IMR-90 (cell line): ENCODE measurements at regions not wholly inside any gene's neighbourhood (a gene's known extent, or its start where the extent isn't known, plus 50 kb on each side); places are given as distances from the start of the nearest gene placed in this dataset.
"Not testable (repeated sequence)": the region's sequence is repeated elsewhere in the genome, so short reads cannot be mapped to it uniquely, and the experiment has no call there.

Experiments used
- ATAC-seq: fragments of 200-7000 bp; cut with Tn5 transposase; 2 replicates; pipeline ENCODE4 v1.9.1; 2020; ENCODE audit warnings: low read depth, mild to moderate bottlenecking, moderate library complexity
- BruUV-seq: library from RNA; stranded (reverse); fragments of 400-500 nt; replicated peaks from 2 replicates; lab custom pipeline; 2021; lab: Mats Ljungman, UMichigan
- CTCF ChIA-PET: fragments of 300-600 bp; formaldehyde crosslinking; extraction: SDS; loops from one replicate; lab custom pipeline; 2021; ENCODE audit warnings: antibody characterized with exemption; lab: Yijun Ruan, JAX
- POLR2A ChIA-PET: fragments of 300-600 bp; sonication (Branson Sonifier 250); formaldehyde crosslinking; loops from one replicate; lab custom pipeline; 2022; ENCODE audit warnings: antibody characterized with exemption; ENCODE audit not compliant: unreplicated experiment; lab: Charles Lee
- DNase-seq: peaks from one replicate; pipeline ENCODE4 v3.0.0; 2013
- H2AFZ ChIP-seq: replicated peaks from 2 replicates; pipeline ENCODE3; 2013; ENCODE audit warnings: low read length, mild to moderate bottlenecking; ENCODE audit not compliant: poor library complexity
- H2AK5ac ChIP-seq: 2 replicates; pipeline ENCODE4 v1.6.1; 2013; ENCODE audit warnings: low read depth, low read length, inconsistent platforms
- H2AK9ac ChIP-seq: replicated peaks from 2 replicates; pipeline ENCODE3; 2013; ENCODE audit warnings: mild to moderate bottlenecking, low read depth, low read length, moderate library complexity; ENCODE audit not compliant: poor library complexity
- H2BK120ac ChIP-seq: 2 replicates; pipeline ENCODE4 v1.6.1; 2013; ENCODE audit warnings: low read depth, low read length, inconsistent platforms
- H2BK15ac ChIP-seq: 3 replicates; pipeline ENCODE4 v1.6.1; 2013; ENCODE audit warnings: low read depth, low read length, inconsistent platforms
- H2BK20ac ChIP-seq: 2 replicates; pipeline ENCODE4 v1.6.1; 2013; ENCODE audit warnings: low read depth, mild to moderate bottlenecking, inconsistent platforms, low read length, moderate library complexity
- H2BK5ac ChIP-seq: 2 replicates; pipeline ENCODE4 v1.6.1; 2013; ENCODE audit warnings: mild to moderate bottlenecking, low read depth, low read length, inconsistent platforms; ENCODE audit not compliant: poor library complexity, severe bottlenecking
- H3K14ac ChIP-seq: replicated peaks from 2 replicates; pipeline ENCODE4 v1.6.1; 2013; ENCODE audit warnings: low read depth, low read length, inconsistent platforms
- H3K18ac ChIP-seq: 2 replicates; pipeline ENCODE4 v1.6.1; 2013; ENCODE audit warnings: low read depth, low read length, control low read depth
- H3K23ac ChIP-seq: 2 replicates; pipeline ENCODE4 v1.6.1; 2013; ENCODE audit warnings: low read depth, low read length, inconsistent platforms
- H3K27ac ChIP-seq: 2 replicates; pipeline ENCODE4 v1.5.1; 2013; ENCODE audit warnings: mild to moderate bottlenecking, control low read depth, low read length; ENCODE audit not compliant: insufficient read depth
- H3K27me3 ChIP-seq: 2 replicates; pipeline ENCODE4 v1.6.1; 2013; ENCODE audit warnings: low read length; ENCODE audit not compliant: control insufficient read depth, insufficient read depth
- H3K36me3 ChIP-seq: 2 replicates; pipeline ENCODE4 v1.6.1; 2013; ENCODE audit warnings: low read length, mixed read lengths; ENCODE audit not compliant: control insufficient read depth, insufficient read depth
- H3K4ac ChIP-seq: 2 replicates; pipeline ENCODE4 v1.6.1; 2013; ENCODE audit warnings: low read depth, low read length, inconsistent platforms
- H3K4me1 ChIP-seq: 2 replicates; pipeline ENCODE4 v1.6.1; 2013; ENCODE audit warnings: low read length, mixed read lengths; ENCODE audit not compliant: control insufficient read depth, insufficient read depth
- H3K4me2 ChIP-seq: 2 replicates; pipeline ENCODE4 v1.6.1; 2013; ENCODE audit warnings: low read depth, mild to moderate bottlenecking, control low read depth, low read length, moderate library complexity
- H3K4me3 ChIP-seq: 2 replicates; pipeline ENCODE4 v1.5.1; 2013; ENCODE audit warnings: low read depth, mild to moderate bottlenecking, control low read depth, low read length, moderate library complexity; ENCODE audit not compliant: insufficient read depth
- H3K56ac ChIP-seq: 2 replicates; pipeline ENCODE4 v1.6.1; 2013; ENCODE audit warnings: low read length, inconsistent platforms; ENCODE audit not compliant: insufficient read depth; ENCODE audit errors: extremely low read depth
- H3K79me1 ChIP-seq, 2 experiments: 2 replicates each; pipeline ENCODE4 v1.6.1; 2013; ENCODE audit warnings: low read length in 2 of 2, inconsistent platforms in 1 of 2, low read depth in 1 of 2
- H3K9ac ChIP-seq: 2 replicates; pipeline ENCODE4 v1.6.1; 2013; ENCODE audit warnings: low read depth, low read length, control low read depth
- H3K9me1 ChIP-seq: 2 replicates; pipeline ENCODE4 v1.6.1; 2013; ENCODE audit warnings: low read length, inconsistent platforms; ENCODE audit not compliant: insufficient read depth
- H3K9me3 ChIP-seq: 2 replicates; pipeline ENCODE4 v1.6.1; 2013; ENCODE audit warnings: low read length; ENCODE audit not compliant: control insufficient read depth, insufficient read depth
- H4K20me1 ChIP-seq: 2 replicates; pipeline ENCODE4 v1.6.1; 2013; ENCODE audit warnings: low read length, inconsistent platforms; ENCODE audit not compliant: insufficient read depth
- H4K5ac ChIP-seq: 2 replicates; pipeline ENCODE4 v1.6.1; 2013; ENCODE audit warnings: mild to moderate bottlenecking, low read depth, low read length, control low read depth
- H4K8ac ChIP-seq, 2 experiments: 2 replicates each; pipeline ENCODE4 v1.6.1; 2013; ENCODE audit warnings: low read depth in 2 of 2, low read length in 2 of 2, control low read depth in 1 of 2, inconsistent platforms in 1 of 2
- H4K91ac ChIP-seq: 2 replicates; pipeline ENCODE4 v1.6.1; 2013; ENCODE audit warnings: low read depth, low read length, inconsistent platforms; ENCODE audit not compliant: insufficient read depth
- CHD1 ChIP-seq: IDR thresholded peaks from 2 replicates; pipeline ENCODE4 v1.6.1; 2012; ENCODE audit warnings: low read depth, low read length, improper control_type of control experiment
- FOS ChIP-seq: fragments of 150-350 bp; IDR thresholded peaks from 2 replicates; pipeline ENCODE4 v1.6.1; 2016; ENCODE audit warnings: low read depth, low read length
- MAFK ChIP-seq: IDR thresholded peaks from 2 replicates; pipeline ENCODE4 v1.6.1; 2012; ENCODE audit warnings: low read depth, low read length, improper control_type of control experiment
- MAZ ChIP-seq: IDR thresholded peaks from 2 replicates; pipeline ENCODE4 v1.6.1; 2012; ENCODE audit warnings: low read depth, mild to moderate bottlenecking, low read length, improper control_type of control experiment, moderate library complexity, borderline replicate concordance
- MXI1 ChIP-seq: IDR thresholded peaks from 2 replicates; pipeline ENCODE4 v1.6.1; 2012; ENCODE audit warnings: low read depth, mild to moderate bottlenecking, low read length, moderate library complexity, borderline replicate concordance
- NFE2L2 ChIP-seq: fragments of 150-350 bp; IDR thresholded peaks from 2 replicates; pipeline ENCODE4 v1.6.1; 2016; ENCODE audit warnings: low read depth, mild to moderate bottlenecking, low read length
- POLR2A ChIP-seq: IDR thresholded peaks from 2 replicates; pipeline ENCODE4 v1.6.1; 2012; ENCODE audit warnings: mild to moderate bottlenecking, low read depth, low read length
- RCOR1 ChIP-seq: IDR thresholded peaks from 2 replicates; pipeline ENCODE4 v1.6.1; 2012; ENCODE audit warnings: mild to moderate bottlenecking, low read length, improper control_type of control experiment; ENCODE audit not compliant: insufficient replicate concordance
- RFX5 ChIP-seq: IDR thresholded peaks from 2 replicates; pipeline ENCODE4 v1.8.0; 2012; ENCODE audit warnings: low read depth, mild to moderate bottlenecking, low read length, moderate library complexity
- WGBS, 2 experiments: methylation state at CpG; one replicate each; pipeline versions ENCODE4 v1.1.5 to v1.1.7; 2013; ENCODE audit warnings: missing lambda C conversion rate in 2 of 2; ENCODE audit not compliant: insufficient read length in 1 of 2; ENCODE audit errors: extremely low coverage in 2 of 2; 5-methylcytosine and 5-hydroxymethylcytosine counted together
- dilution Hi-C: fragments of 300-500 bp; cut with HindIII; formaldehyde crosslinking; loops from one replicate; pipeline ENCODE4 v1.14.3; 2018; ENCODE audit warnings: low sequenced_read_pairs; ENCODE audit not compliant: unreplicated experiment
- in situ Hi-C: fragments of 300-500 bp; cut with MboI; formaldehyde crosslinking; loops from 3 replicates; pipeline ENCODE4 v1.14.3; 2019; ENCODE audit warnings: low sequenced_read_pairs, inconsistent platforms, mixed read lengths
- intact Hi-C: fragments of 100-400 bp; cut with micrococcal nuclease; formaldehyde crosslinking; loops from 2 replicates; pipeline ENCODE4 v1.10.0; 2022

DNA sequence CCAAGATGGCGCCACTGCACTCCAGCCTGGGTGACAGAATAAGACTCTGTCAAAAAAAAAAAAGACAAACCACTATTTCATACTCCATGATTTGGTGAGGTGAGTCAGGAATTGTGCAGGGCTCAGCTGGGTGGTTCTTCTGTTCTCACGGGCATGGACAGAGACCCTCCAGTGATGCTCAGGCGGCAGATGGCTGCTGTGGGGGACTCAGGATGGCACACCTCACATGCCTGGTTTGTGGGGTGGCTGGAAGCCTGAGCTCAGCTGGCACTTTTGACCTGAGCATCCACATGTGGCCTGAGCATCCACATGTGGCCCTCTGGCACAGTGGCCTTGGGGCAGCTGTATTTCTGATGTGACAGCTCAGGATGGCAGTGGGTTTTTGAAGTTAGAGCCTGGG lies 217.2 kb downstream of the IRX2 start:
- DNase-seq, result no peak
- Histone ChIP-seq H4K8ac (no peak overlapping the region), H2AK9ac (no peak overlapping the region), H3K9ac (no peak overlapping the region), H3K27ac (no peak overlapping the region), H3K79me1 (no peaks in the 10 kb centered on the region), H4K20me1 (no peaks in the 10 kb centered on the region), H3K9me1 (no peaks in the 10 kb centered on the region), H2AK5ac (no peak overlapping the region), H2AFZ (no peak overlapping the region), H3K4me3 (no peak overlapping the region), H2BK5ac (no peak overlapping the region), H3K56ac (no peak overlapping the region), H3K18ac (no peak overlapping the region), H3K4ac (no peak overlapping the region), H4K5ac (no peak overlapping the region), H2BK15ac (no peak overlapping the region), H3K27me3 (no peaks in the 10 kb centered on the region), H3K23ac (no peak overlapping the region), H3K14ac (no peak overlapping the region), H2BK20ac (no peak overlapping the region), H4K91ac (no peak overlapping the region), H2BK120ac (no peak overlapping the region), H3K4me2 (no peak overlapping the region), H3K9me3 (peaks cover 34% of the 10 kb centered on the region), H3K36me3 (no peaks in the 10 kb centered on the region), H3K4me1 (no peaks in the 10 kb centered on the region)
- ChIA-PET POLR2A (no interaction called here), CTCF (no interaction called here)
- intact Hi-C loops, result no loop called here
- WGBS, 2 experiments, result no CpG with 5 or more reads among the region's 3 CpGs
- BruUV-seq, result no TSS peak
- in situ Hi-C loops, result no loop called here
- dilution Hi-C loops, result no loop called here
- ATAC-seq, result no peak
- TF ChIP-seq MXI1 (no peak), MAZ (no peak), RFX5 (no peak), NFE2L2 (no peak), FOS (no peak), POLR2A (no peak), RCOR1 (no peak), CHD1 (no peak), MAFK (no peak)

DNA sequence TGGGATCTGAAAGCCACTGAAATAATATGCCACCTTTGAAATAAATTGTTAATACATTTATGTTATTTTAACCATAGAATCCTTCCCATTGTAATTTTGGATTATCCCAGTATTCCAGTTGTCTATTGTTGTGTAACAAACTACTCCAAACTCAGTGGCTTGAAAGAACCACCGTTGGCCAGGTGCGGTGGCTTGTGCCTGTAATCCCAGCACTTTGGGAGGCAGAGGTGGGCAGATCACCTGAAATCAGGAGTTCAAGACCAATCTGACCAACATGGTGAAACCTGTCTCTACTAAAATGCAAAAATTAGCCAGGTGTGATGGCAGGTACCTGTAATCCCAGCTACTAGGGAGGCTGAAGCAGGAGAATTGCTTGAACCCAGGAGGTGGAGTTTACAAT lies 217.6 kb downstream of the IRX2 start:
- H3K14ac ChIP-seq, intact Hi-C loops, BruUV-seq: not testable (repeated sequence)

More for the DNA sequence above, 217.6 kb downstream of the IRX2 start:
- H4K5ac ChIP-seq, H3K4me2 ChIP-seq, H3K23ac ChIP-seq, in situ Hi-C loops, H4K91ac ChIP-seq, H3K4me3 ChIP-seq, H3K79me1 ChIP-seq, H3K9me1 ChIP-seq, H4K20me1 ChIP-seq, H2BK120ac ChIP-seq, H2BK5ac ChIP-seq, H2AK9ac ChIP-seq, ATAC-seq, H3K36me3 ChIP-seq, H3K4ac ChIP-seq, H2AK5ac ChIP-seq, H2AFZ ChIP-seq, DNase-seq, H3K56ac ChIP-seq, H3K27ac ChIP-seq, CTCF ChIA-PET, H3K27me3 ChIP-seq, POLR2A ChIA-PET, H3K18ac ChIP-seq, dilution Hi-C loops, H3K9ac ChIP-seq, H2BK20ac ChIP-seq, H3K4me1 ChIP-seq, H4K8ac ChIP-seq, H2BK15ac ChIP-seq: not testable (repeated sequence)
- WGBS, 2 experiments, result 80% methylated on average over 1 of the region's 2 CpGs; no CpG with 5 or more reads in 1 of the 2 experiments
- peaks cover 36% of the 10 kb centered on the region for H3K9me3 ChIP-seq
